NCI-H146 treated with DMSO at 0.1 percent for 48 hours (cell line): ENCODE measurements at regions not wholly inside any gene's neighbourhood (a gene's known extent, or its start where the extent isn't known, plus 50 kb on each side); places are given as distances from the start of the nearest gene placed in this dataset.
A peak's percentile ranks its signal among the peaks of the same experiment; 100 is the strongest.
"Not testable (repeated sequence)": the region's sequence is repeated elsewhere in the genome, so short reads cannot be mapped to it uniquely, and the experiment has no call there.

Experiments
- DNase-seq: peaks from one replicate; lab custom pipeline; 2025; ENCODE audit not compliant: unreplicated experiment; lab: John Stamatoyannopoulos, UW

- no peak for DNase-seq
Measured at GRCh38 chr3:159881828-159882309, 106.8 kb upstream of the IL12A start.

- no peak for DNase-seq
Measured at GRCh38 chr3:159882367-159882766, 106.3 kb upstream of the IL12A start.

- no peak for DNase-seq
Measured at GRCh38 chr3:159882790-159883779, 105.5 kb upstream of the IL12A start.

- peak; percentile 22 for DNase-seq
Measured at GRCh38 chr3:159884661-159885402, 103.8 kb upstream of the IL12A start.

GRCh38 chr3:159886050-159886449, 102.6 kb upstream of the IL12A start:
- DNase-seq, result no peak

GRCh38 chr3:159886530-159886929, 102.1 kb upstream of the IL12A start:
- DNase-seq, result not testable (repeated sequence)

GRCh38 chr3:159887168-159887567, 101.5 kb upstream of the IL12A start:
- no peak for DNase-seq

- no peak for DNase-seq
Measured at GRCh38 chr3:159887911-159888310, 100.7 kb upstream of the IL12A start.

- no peak for DNase-seq
Measured at GRCh38 chr3:159892171-159892795, 96.4 kb upstream of the IL12A start.

GRCh38 chr3:159892801-159893200, 95.8 kb upstream of the IL12A start:
- no peak for DNase-seq

- no peak for DNase-seq
Measured at GRCh38 chr3:159894386-159894785, 94.2 kb upstream of the IL12A start.

GRCh38 chr3:159895430-159895829, 93.2 kb upstream of the IL12A start:
- DNase-seq, result no peak

- no peak for DNase-seq
Measured at GRCh38 chr3:159896543-159896942, 92.1 kb upstream of the IL12A start.

- no peak for DNase-seq
Measured at GRCh38 chr3:159897331-159898075, 91.1 kb upstream of the IL12A start.

GRCh38 chr3:159898147-159898546, 90.5 kb upstream of the IL12A start:
- no peak for DNase-seq

- DNase-seq, result no peak
Measured at GRCh38 chr3:159899166-159899565, 89.5 kb upstream of the IL12A start.

- no peak for DNase-seq
Measured at GRCh38 chr3:159902546-159903314, 85.9 kb upstream of the IL12A start.

GRCh38 chr3:159904455-159904854, 84.2 kb upstream of the IL12A start:
- DNase-seq, result no peak

- no peak for DNase-seq
Measured at GRCh38 chr3:159904911-159905310, 83.7 kb upstream of the IL12A start.

- no peak for DNase-seq
Measured at GRCh38 chr3:159907828-159908227, 80.8 kb upstream of the IL12A start.
